ENCODE measurements at regions not wholly inside any gene's neighbourhood (a gene's known extent, or its start where the extent isn't known, plus 50 kb on each side); places are given as distances from the start of the nearest gene placed in this dataset.

GRCh38 chr5:152824316-152824715, 419.2 kb upstream of the NMUR2 start:
- Histone ChIP-seq H3K9me3 (ENCODE audit: insufficient read depth, low read length, severe bottlenecking) (no peaks in the 10 kb centered on the region), H3K4me3 (ENCODE audit: low read depth in 1 of 2, low read length in 2 of 2) (no peak overlapping the region), H3K9ac (ENCODE audit: low read depth, low read length) (no peak overlapping the region), H3K4me2 (ENCODE audit: insufficient read depth, low read length) (no peak overlapping the region), H3K36me3 (ENCODE audit: insufficient read depth, low read length) (no peaks in the 10 kb centered on the region), H3K79me2 (ENCODE audit: insufficient read depth, low read length) (no peaks in the 10 kb centered on the region), H2AFZ (ENCODE audit: low read depth, low read length) (no peak overlapping the region), H3K27ac (ENCODE audit: low read length) (no peak overlapping the region), H3K4me1 (ENCODE audit: insufficient read depth, low read length) (no peaks in the 10 kb centered on the region), H3K27me3 (ENCODE audit: insufficient read depth, low read length, poor library complexity) (no peaks in the 10 kb centered on the region), H4K20me1 (ENCODE audit: insufficient read depth, low read length) (no peaks in the 10 kb centered on the region)
- TF ChIP-seq EZH2 (IDR thresholded peaks at IDR 0.05; ENCODE audit: borderline replicate concordance, low read depth, low read length, severe bottlenecking) (no peak), CTCF (IDR thresholded peaks at IDR 0.05; ENCODE audit: borderline replicate concordance, extremely low read depth, low read length, poor library complexity, severe bottlenecking) (no peak)
- ATAC-seq (ENCODE audit: insufficient read depth, low read depth) = no peak
- DNase-seq = no peak

- H3K9me3 ChIP-seq (ENCODE audit: insufficient read depth, low read length, severe bottlenecking) = no peaks in the 10 kb centered on the region
- no peak for ATAC-seq (ENCODE audit: insufficient read depth, low read depth)
- H3K27ac ChIP-seq (ENCODE audit: low read length) = no peak overlapping the region
- DNase-seq = no peak
- H2AFZ ChIP-seq (ENCODE audit: low read depth, low read length) = no peak overlapping the region
- no peak for TF ChIP-seq CTCF (IDR thresholded peaks at IDR 0.05; ENCODE audit: borderline replicate concordance, extremely low read depth, low read length, poor library complexity, severe bottlenecking)
- no peak for TF ChIP-seq EZH2 (IDR thresholded peaks at IDR 0.05; ENCODE audit: borderline replicate concordance, low read depth, low read length, severe bottlenecking)
- H4K20me1 ChIP-seq (ENCODE audit: insufficient read depth, low read length) = no peaks in the 10 kb centered on the region
- no peaks in the 10 kb centered on the region for H3K36me3 ChIP-seq (ENCODE audit: insufficient read depth, low read length)
- no peaks in the 10 kb centered on the region for H3K79me2 ChIP-seq (ENCODE audit: insufficient read depth, low read length)
- no peaks in the 10 kb centered on the region for H3K27me3 ChIP-seq (ENCODE audit: insufficient read depth, low read length, poor library complexity)
- no peak overlapping the region for H3K4me3 ChIP-seq (ENCODE audit: low read depth in 1 of 2, low read length in 2 of 2)
- no peak overlapping the region for H3K4me2 ChIP-seq (ENCODE audit: insufficient read depth, low read length)
- no peak overlapping the region for H3K9ac ChIP-seq (ENCODE audit: low read depth, low read length)
- no peaks in the 10 kb centered on the region for H3K4me1 ChIP-seq (ENCODE audit: insufficient read depth, low read length)
Observed at GRCh38 chr5:152838241-152838786, 433.2 kb upstream of the NMUR2 start.

GRCh38 chr5:152844713-152845112, 439.6 kb upstream of the NMUR2 start:
- H3K79me2 ChIP-seq (ENCODE audit: insufficient read depth, low read length) = no peaks in the 10 kb centered on the region
- no peaks in the 10 kb centered on the region for H3K36me3 ChIP-seq (ENCODE audit: insufficient read depth, low read length)
- no peaks in the 10 kb centered on the region for H3K27me3 ChIP-seq (ENCODE audit: insufficient read depth, low read length, poor library complexity)
- no peak overlapping the region for H3K9ac ChIP-seq (ENCODE audit: low read depth, low read length)
- no peak for TF ChIP-seq EZH2 (IDR thresholded peaks at IDR 0.05; ENCODE audit: borderline replicate concordance, low read depth, low read length, severe bottlenecking)
- no peak for TF ChIP-seq CTCF (IDR thresholded peaks at IDR 0.05; ENCODE audit: borderline replicate concordance, extremely low read depth, low read length, poor library complexity, severe bottlenecking)
- H2AFZ ChIP-seq (ENCODE audit: low read depth, low read length) = no peak overlapping the region
- DNase-seq = no peak
- no peak overlapping the region for H3K27ac ChIP-seq (ENCODE audit: low read length)
- H3K4me2 ChIP-seq (ENCODE audit: insufficient read depth, low read length) = no peak overlapping the region
- no peak for ATAC-seq (ENCODE audit: insufficient read depth, low read depth)
- H3K9me3 ChIP-seq (ENCODE audit: insufficient read depth, low read length, severe bottlenecking) = no peaks in the 10 kb centered on the region
- H4K20me1 ChIP-seq (ENCODE audit: insufficient read depth, low read length) = no peaks in the 10 kb centered on the region
- H3K4me1 ChIP-seq (ENCODE audit: insufficient read depth, low read length) = no peaks in the 10 kb centered on the region
- H3K4me3 ChIP-seq (ENCODE audit: low read depth in 1 of 2, low read length in 2 of 2) = no peak overlapping the region

GRCh38 chr5:152853361-152853760, 448.3 kb upstream of the NMUR2 start:
- no peak overlapping the region for H3K9ac ChIP-seq (ENCODE audit: low read depth, low read length)
- DNase-seq (no peak), ATAC-seq (ENCODE audit: insufficient read depth, low read depth) (no peak)
- no peaks in the 10 kb centered on the region for H3K27me3 ChIP-seq (ENCODE audit: insufficient read depth, low read length, poor library complexity)
- no peak for TF ChIP-seq CTCF (IDR thresholded peaks at IDR 0.05; ENCODE audit: borderline replicate concordance, extremely low read depth, low read length, poor library complexity, severe bottlenecking)
- TF ChIP-seq EZH2 (IDR thresholded peaks at IDR 0.05; ENCODE audit: borderline replicate concordance, low read depth, low read length, severe bottlenecking) = no peak
- no peaks in the 10 kb centered on the region for H3K9me3 ChIP-seq (ENCODE audit: insufficient read depth, low read length, severe bottlenecking)
- H3K4me1 ChIP-seq (ENCODE audit: insufficient read depth, low read length) = no peaks in the 10 kb centered on the region
- H3K4me3 ChIP-seq (ENCODE audit: low read depth in 1 of 2, low read length in 2 of 2) = no peak overlapping the region
- H3K79me2 ChIP-seq (ENCODE audit: insufficient read depth, low read length) = no peaks in the 10 kb centered on the region
- H4K20me1 ChIP-seq (ENCODE audit: insufficient read depth, low read length) = no peaks in the 10 kb centered on the region
- no peaks in the 10 kb centered on the region for H3K36me3 ChIP-seq (ENCODE audit: insufficient read depth, low read length)
- H3K4me2 ChIP-seq (ENCODE audit: insufficient read depth, low read length) = no peak overlapping the region
- H2AFZ ChIP-seq (ENCODE audit: low read depth, low read length) = no peak overlapping the region
- H3K27ac ChIP-seq (ENCODE audit: low read length) = no peak overlapping the region

Measured in DND-41 (cell line).